SHP77 treated with DMSO at 0.1 percent for 48 hours (cell line): ENCODE measurements at regions not wholly inside any gene's neighbourhood (a gene's known extent, or its start where the extent isn't known, plus 50 kb on each side); places are given as distances from the start of the nearest gene placed in this dataset.

ENCODE experiments used
- DNase-seq: peaks from one replicate; lab custom pipeline; 2025; lab: John Stamatoyannopoulos, UW

GRCh38 chr22:49090853-49091135 lies 736.9 kb downstream of the BRD1 start:
- DNase-seq = no peak

- DNase-seq = no peak
Measured at GRCh38 chr22:49090061-49090852, 737.4 kb downstream of the BRD1 start.

- no peak for DNase-seq
Measured at GRCh38 chr22:49088801-49089791, 738.6 kb downstream of the BRD1 start.

- no peak for DNase-seq
Measured at GRCh38 chr22:49087716-49088601, 739.7 kb downstream of the BRD1 start.

DNA sequence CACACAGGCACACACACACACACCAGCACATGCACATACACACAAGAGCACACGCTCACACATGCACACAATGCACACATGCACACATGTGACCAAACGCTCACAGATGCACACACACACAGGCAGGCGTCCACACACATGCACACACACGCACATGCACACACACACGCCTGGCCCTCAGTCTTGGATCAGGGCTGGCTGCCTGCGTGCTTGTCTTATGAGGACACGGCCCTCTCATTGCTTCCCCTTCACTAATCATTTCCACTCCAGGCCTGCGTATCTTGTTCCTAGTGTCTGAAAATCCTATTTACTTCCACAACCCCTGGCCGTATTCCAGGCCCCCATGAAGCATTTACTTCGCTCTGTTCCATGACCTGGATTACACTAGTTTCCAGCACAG lies 740.5 kb downstream of the BRD1 start:
- DNase-seq = no peak

DNA sequence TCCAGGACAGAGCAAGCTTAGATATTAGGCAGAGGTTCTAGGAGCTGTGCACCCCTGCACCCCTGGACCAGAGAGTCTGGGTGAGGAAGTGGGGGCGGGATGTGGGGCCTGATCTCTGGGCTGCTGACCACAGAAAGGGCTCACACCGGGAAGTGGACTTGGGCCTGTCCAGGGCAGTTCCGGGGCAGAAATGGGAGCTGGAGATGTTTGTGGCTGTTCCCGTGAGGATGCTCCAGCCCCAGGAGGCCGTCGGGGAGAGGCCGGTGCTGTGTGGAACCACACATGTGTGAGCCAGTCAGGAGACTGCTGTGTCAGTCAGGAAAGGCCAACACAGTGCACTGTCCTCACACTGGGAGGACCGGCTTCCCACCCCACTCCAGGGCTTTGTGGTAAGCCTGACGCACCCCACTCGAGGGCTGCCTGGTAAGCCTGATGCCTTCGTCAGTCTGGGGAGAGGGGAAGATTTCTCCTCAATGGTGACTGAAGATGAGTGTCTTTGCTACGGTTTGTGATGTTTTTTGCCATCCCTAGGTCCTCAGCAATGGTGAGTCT lies 741.0 kb downstream of the BRD1 start:
- DNase-seq = no peak

DNA sequence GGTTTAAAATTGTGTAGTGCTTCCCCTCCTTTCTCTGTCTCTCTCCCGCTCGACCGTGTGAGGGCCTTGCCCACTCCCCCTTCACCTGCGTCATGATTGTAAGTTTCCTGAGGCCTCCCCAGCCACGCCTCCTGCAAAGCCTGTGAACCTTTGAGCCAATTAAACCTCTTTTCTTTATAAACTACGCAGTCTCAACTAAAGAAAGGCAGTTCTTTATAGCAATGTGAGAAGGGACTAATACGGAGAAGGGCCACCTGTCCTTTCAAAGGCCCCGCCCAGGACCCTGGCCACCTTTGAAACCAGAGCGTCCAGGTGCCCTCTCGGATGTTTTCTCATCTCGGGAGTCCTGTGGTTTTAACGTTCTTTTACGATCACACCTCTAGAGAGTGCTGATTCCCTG lies 741.5 kb downstream of the BRD1 start:
- DNase-seq = no peak

- DNase-seq = peak; percentile 74
Measured at GRCh38 chr22:49084206-49084605, 743.5 kb downstream of the BRD1 start.

DNA sequence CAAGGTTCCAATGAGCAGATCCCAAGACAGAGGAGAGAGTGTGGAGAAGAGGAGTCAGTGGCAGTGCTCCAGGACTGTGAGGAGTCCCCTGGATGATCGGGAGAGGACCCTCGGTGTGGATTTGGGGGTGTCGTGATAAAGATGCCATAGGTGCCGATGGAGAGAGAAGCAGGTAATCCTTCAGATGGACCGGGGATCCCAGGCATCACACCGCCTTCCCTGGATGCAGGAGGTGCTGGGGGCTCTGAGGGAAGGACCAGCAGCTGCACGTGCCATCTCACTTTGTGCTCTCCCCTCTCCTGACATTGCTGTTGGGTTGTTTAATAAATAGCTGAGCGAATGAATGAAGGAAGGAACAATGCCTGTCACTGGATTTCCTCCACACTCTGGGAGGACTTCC lies 744.1 kb downstream of the BRD1 start:
- DNase-seq = no peak

DNA sequence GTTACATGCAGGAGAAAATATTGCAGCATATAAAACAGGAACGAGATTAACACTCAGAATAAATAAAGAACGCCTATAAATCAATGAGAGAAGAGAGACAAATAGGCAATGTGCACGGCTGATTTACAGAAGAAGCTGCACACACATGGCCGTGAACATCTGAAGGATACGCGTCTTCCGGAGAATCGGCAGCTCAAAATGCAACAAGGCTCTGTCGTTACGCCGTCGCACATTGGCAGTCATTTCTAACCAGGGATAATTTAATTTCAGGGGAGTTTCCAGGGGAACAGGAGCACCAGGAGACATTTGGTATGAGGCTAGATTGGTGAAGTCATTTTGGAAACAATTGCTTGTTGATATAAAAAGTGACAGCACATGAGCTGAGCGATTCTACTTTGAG lies 745.2 kb downstream of the BRD1 start:
- no peak for DNase-seq

DNA sequence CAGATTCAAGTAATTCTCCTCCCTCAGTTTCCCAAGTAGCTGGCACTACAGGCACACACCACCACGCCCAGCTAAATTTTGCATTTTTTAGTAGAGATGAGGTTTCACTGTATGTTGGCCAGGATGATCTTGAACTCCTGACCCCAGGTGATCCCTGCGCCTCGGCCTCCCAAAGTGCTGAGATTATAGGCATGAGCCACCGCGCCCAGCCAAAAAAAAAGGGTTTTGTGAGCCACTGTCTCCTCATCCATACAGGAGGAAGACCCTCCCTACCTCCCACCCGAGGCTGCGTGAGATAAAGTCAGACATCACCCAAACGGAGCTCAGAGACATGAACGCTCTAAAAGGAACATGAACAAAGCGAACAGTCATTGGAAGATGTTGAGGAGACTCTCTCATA lies 745.7 kb downstream of the BRD1 start:
- no peak for DNase-seq

- no peak for DNase-seq
Measured at GRCh38 chr22:49081261-49081666, 746.4 kb downstream of the BRD1 start.

- no peak for DNase-seq
Measured at GRCh38 chr22:49080631-49081030, 747.0 kb downstream of the BRD1 start.

- no peak for DNase-seq
Measured at GRCh38 chr22:49079743-49080500, 747.8 kb downstream of the BRD1 start.

GRCh38 chr22:49079027-49079725 lies 748.5 kb downstream of the BRD1 start:
- no peak for DNase-seq

DNA sequence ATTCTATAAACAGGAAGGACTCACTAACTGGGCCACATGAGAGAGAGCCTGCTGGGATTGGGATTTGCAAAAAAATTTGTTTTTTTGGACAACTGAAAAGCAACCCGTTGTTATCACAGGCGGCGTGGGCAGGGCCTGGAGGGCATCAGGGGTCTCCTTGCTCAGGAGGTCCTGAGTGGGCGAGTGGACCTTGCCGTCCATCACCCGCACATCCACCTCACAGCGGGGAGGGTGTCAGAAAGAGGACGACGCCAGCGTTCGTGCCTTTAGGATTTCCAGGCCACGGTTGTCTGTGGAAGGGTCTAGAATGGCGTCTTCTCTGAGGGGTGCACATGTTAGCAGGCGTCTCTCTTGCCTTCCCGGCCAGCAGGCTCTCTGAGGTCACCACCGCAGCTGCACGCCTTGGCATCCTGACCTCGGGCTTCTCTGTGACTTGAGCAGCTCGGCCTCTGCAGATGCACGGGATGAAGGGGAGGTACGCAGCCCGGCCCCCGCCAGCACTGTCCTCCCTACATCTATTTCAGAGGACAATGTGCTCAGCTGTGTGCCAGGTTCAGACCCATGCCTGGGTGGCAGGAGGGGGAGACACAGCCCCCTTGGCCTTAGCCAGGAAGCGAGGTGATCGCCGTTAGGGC lies 749.5 kb downstream of the BRD1 start:
- no peak for DNase-seq

GRCh38 chr22:49077586-49077985 lies 750.1 kb downstream of the BRD1 start:
- no peak for DNase-seq

DNA sequence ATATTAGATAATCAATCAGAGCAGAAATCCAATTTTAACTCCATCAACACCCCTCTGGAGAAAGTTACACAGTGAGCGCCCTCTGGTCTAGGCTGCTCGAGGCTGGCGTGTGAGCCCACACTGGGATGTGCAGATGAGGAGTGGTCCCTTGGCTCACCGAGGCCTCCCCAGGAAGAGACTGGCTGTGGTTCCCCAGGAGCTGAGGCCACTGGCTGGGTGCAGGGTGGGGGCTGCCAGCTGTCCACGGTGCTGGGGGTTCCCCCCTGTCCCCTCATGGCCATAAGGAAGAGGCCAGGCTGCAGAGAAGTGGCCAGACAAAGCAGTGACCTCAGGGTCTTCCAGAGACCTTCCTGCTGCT lies 750.7 kb downstream of the BRD1 start:
- DNase-seq = no peak

DNA sequence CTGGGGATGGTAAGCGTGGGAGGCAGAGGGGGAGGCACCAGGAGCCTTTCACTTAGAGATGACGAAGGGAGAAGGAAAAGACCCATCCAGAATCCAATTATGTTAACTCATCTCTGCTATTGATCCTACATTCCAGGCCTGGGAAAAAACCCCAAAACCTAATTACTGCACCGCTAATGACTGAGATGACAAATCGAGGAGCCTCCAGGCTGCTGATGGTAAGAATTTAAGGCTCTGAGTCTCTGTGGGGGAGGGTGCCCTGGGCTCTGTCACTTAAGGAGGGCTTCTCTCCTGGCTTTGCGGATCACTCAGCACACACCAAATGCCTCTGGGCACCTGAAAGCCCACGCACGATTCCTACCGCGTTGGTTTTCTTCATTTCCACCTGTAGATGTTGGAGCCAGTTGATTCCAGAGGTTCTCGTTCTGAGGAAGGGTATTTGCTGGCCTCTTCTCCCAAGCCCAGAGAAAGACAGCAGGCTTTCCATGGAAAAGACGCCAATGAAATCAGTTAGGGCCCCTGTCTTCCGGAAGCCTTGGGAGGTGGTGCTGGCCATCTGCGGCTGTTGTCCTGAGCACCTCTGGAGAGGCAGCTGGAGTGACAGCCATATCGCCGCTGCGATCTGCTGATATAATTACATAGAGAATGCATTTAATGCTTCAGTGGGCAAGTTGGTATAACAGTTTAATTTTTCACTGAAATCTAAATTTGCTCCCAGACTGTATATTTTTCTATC lies 751.2 kb downstream of the BRD1 start:
- no peak for DNase-seq
